ENCODE measurements at regions not wholly inside any gene's neighbourhood (a gene's known extent, or its start where the extent isn't known, plus 50 kb on each side); places are given as distances from the start of the nearest gene placed in this dataset.
"Not testable (repeated sequence)": the region's sequence is repeated elsewhere in the genome, so short reads cannot be mapped to it uniquely, and the experiment has no call there.

- TF ChIP-seq POLR2A (IDR thresholded peaks at IDR 0.05; ENCODE audit: extremely low read depth, insufficient read length); CTCF (IDR thresholded peaks at IDR 0.05; ENCODE audit: low read depth, low read length): not testable (repeated sequence)
Measured at GRCh38 chr7:29667096-29667669, 103.5 kb downstream of the PRR15 start.
